Lung (tissue), 11 donors: ENCODE measurements at regions not wholly inside any gene's neighbourhood (a gene's known extent, or its start where the extent isn't known, plus 50 kb on each side); places are given as distances from the start of the nearest gene placed in this dataset.

ENCODE experiments used
- ATAC-seq: fragments of 200-7000 bp; cut with Tn5 transposase; one replicate; pipeline ENCODE4 v1.9.1; 2020; ENCODE audit warnings: moderate number of reproducible peaks; ENCODE audit not compliant: insufficient read depth, low FRiP score
- DNase-seq, 3 donors: peaks; one replicate each; pipeline ENCODE4 v3.0.0-alpha.2; 2013 to 2017
- H3K27ac ChIP-seq, 2 donors: one replicate each; pipeline ENCODE4 v1.5.1; 2013; ENCODE audit warnings: mild to moderate bottlenecking in 2 of 2, moderate library complexity in 2 of 2, control low read depth in 1 of 2, inconsistent platforms in 1 of 2, low read depth in 1 of 2, low read length in 1 of 2
- H3K27me3 ChIP-seq, 3 donors: one replicate each; pipeline ENCODE4 v1.5.1; 2013; ENCODE audit warnings: low read length in 2 of 3; ENCODE audit not compliant: control insufficient read depth in 3 of 3, insufficient read depth in 3 of 3
- H3K36me3 ChIP-seq, 4 donors: one replicate each; pipeline ENCODE4 v1.5.1; 2013; ENCODE audit warnings: low read length in 4 of 4, mild to moderate bottlenecking in 1 of 4, moderate library complexity in 1 of 4; ENCODE audit not compliant: control insufficient read depth in 4 of 4, insufficient read depth in 4 of 4
- H3K4me1 ChIP-seq, 5 donors: one replicate each; pipeline ENCODE4 v1.5.1; 2013; ENCODE audit warnings: low read length in 5 of 5, mild to moderate bottlenecking in 2 of 5, moderate library complexity in 1 of 5; ENCODE audit not compliant: control insufficient read depth in 5 of 5, insufficient read depth in 5 of 5
- H3K4me3 ChIP-seq: one replicate; pipeline ENCODE4 v1.5.1; 2013; ENCODE audit warnings: mild to moderate bottlenecking, control low read depth, moderate library complexity
- H3K9ac ChIP-seq, 2 donors: one replicate each; pipeline ENCODE4 v1.5.1; 2013; ENCODE audit warnings: low read length in 2 of 2, control low read depth in 1 of 2; ENCODE audit not compliant: insufficient read depth in 1 of 2
- H3K9me3 ChIP-seq, 4 donors: one replicate each; pipeline ENCODE4 v1.5.1; 2013; ENCODE audit warnings: low read length in 3 of 4, mild to moderate bottlenecking in 1 of 4, moderate library complexity in 1 of 4; ENCODE audit not compliant: control insufficient read depth in 4 of 4, insufficient read depth in 3 of 4
- WGBS, 2 donors: extraction: QIAGEN DNeasy Blood & Tissue Kit; methylation state at CpG; one replicate each; pipeline ENCODE4 v1.1.7; 2013; 5-methylcytosine and 5-hydroxymethylcytosine counted together
- TF ChIP-seq, protein P1 (sequence below): IDR thresholded peaks from 2 replicates; pipeline ENCODE4 v1.5.1; 2012; ENCODE audit warnings: mild to moderate bottlenecking; ENCODE audit errors: control extremely low read depth, extremely low read depth
- donor health status: control.
- donor health status: control.
- donor health status: Bipolar disorder and iron deficiency.
- donor health status: healthy.
- donor health status: DM: yes; HTN: yes; CAD: no.

DNA sequence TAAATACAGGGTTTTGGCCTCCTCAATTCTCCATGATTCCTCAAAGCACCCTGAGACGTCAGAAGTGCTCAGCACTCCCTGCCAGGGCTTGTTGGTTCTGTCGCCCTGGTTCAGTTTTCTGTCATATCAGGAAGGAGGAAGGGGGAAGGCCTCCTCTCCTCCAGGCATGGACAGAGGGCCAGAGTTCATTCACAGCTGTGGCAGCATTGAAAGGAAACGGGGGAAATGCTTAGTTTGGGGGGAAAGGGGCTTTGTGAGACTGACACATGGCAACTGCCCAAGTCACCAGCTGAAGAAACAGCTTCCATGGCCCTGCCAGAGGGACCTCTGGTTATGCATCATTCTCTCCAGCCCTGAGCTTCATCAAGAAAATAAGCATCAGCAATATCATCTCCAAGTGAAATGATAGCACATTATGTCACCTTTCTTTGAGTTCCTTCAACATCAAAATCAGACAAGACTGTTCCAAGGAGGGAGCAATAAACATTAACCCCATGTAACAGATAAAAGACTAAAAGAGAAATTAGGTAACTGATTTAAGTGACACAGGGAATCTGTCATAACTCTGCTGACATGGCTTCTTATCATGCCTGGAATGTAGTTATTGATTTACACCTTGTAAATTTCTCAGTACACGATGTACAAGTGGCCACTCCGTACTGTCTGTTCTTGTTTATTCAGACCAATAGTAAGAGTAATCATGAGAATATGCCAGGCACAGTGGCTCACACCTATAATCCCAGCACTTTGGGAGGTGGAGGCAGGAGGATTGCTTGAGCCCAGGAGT lies 103.2 kb upstream of the SLC25A33 start:
- peaks cover 0 to 49% (median 10%) of the 10 kb centered on the region in 5 donors for H3K4me1 ChIP-seq
- no peak overlapping the region for H3K9ac ChIP-seq
- TF ChIP-seq, protein P1, sequence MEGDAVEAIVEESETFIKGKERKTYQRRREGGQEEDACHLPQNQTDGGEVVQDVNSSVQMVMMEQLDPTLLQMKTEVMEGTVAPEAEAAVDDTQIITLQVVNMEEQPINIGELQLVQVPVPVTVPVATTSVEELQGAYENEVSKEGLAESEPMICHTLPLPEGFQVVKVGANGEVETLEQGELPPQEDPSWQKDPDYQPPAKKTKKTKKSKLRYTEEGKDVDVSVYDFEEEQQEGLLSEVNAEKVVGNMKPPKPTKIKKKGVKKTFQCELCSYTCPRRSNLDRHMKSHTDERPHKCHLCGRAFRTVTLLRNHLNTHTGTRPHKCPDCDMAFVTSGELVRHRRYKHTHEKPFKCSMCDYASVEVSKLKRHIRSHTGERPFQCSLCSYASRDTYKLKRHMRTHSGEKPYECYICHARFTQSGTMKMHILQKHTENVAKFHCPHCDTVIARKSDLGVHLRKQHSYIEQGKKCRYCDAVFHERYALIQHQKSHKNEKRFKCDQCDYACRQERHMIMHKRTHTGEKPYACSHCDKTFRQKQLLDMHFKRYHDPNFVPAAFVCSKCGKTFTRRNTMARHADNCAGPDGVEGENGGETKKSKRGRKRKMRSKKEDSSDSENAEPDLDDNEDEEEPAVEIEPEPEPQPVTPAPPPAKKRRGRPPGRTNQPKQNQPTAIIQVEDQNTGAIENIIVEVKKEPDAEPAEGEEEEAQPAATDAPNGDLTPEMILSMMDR = no peak
- 60 to 73% methylated on average over 5 of the region's 5 CpGs for WGBS, 2 donors
- H3K9me3 ChIP-seq = no peaks in the 10 kb centered on the region
- H3K36me3 ChIP-seq = no peaks in the 10 kb centered on the region
- DNase-seq (peak in 1 of 3 donors; percentile 34), ATAC-seq (no peak)
- no peak overlapping the region for H3K27ac ChIP-seq
- no peaks in the 10 kb centered on the region for H3K27me3 ChIP-seq
- no peak overlapping the region for H3K4me3 ChIP-seq

DNA sequence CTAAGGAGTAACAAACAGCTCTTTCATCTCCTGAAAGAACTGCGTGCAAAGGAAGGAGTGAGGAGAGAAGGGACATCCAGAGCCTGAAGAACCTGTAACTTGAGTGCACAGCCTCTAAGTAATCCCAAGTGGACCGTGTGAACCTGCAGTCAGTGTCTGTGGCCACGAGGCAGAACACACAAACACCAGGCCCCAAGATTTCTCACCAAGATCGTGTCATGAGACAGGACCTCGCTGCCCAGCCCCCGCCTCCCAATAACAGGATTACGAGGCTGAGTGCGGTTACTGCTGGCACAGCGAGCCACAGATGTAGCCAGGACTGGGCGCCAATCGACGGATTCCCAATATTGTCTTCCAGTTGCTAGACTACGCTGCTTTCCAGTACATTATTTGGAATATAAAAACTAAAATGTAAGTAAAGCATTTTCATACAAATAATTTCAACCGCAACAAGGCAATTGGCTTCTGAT lies 101.3 kb upstream of the SLC25A33 start:
- TF ChIP-seq, protein P1 = no peak
- no peaks in the 10 kb centered on the region for H3K9me3 ChIP-seq
- ATAC-seq (no peak), DNase-seq (peak; percentile 32 to 43 (median 43))
- peaks cover 0 to 58% (median 25%) of the 10 kb centered on the region in 5 donors for H3K4me1 ChIP-seq
- WGBS, 2 donors = 74 to 84% methylated on average over 14 of the region's 14 CpGs
- no peaks in the 10 kb centered on the region for H3K36me3 ChIP-seq
- H3K4me3 ChIP-seq = no peak overlapping the region
- H3K27me3 ChIP-seq = no peaks in the 10 kb centered on the region
- H3K9ac ChIP-seq = no peak overlapping the region
- peak overlapping the region in 1 of 2 donors; percentile 30 for H3K27ac ChIP-seq

DNA sequence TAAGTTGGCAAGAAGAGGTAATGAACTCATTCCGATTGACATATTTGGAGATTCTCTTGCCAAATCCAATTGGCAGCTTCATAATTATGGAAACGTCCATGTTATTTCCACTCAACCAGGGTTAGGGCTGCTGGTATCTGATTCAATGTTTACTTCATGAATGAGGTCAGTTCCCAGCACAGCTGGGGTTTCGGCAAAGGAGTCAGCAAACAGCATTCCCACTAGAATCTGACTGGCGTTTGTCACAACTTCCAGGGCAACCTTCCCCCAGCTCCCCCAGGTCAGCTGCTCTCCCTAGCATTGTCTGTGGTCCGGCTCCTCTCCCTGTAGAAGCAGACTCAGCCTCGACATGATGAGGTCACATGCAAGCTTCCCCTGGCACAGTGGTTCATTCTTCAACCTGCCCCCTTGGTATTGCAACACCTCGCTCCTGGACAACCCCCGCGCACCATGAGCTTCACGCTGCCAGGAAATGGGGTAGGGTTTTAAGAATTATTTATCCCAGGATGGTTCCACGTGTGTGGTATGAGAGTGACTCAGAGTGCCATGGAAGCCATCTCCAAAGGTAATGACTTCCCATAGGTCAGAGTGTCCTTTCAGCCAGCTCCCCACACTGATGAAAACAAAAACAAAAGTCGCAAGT lies 100.7 kb upstream of the SLC25A33 start:
- ATAC-seq (peak; percentile 45), DNase-seq (peak in 2 of 3 donors; percentile 64 to 66)
- peak overlapping the region in 1 of 2 donors; percentile 40 for H3K27ac ChIP-seq
- peaks cover 0 to 58% (median 25%) of the 10 kb centered on the region in 5 donors for H3K4me1 ChIP-seq
- no peaks in the 10 kb centered on the region for H3K9me3 ChIP-seq
- WGBS, 2 donors = 33 to 36% methylated on average over 12 of the region's 12 CpGs
- no peaks in the 10 kb centered on the region for H3K36me3 ChIP-seq
- H3K27me3 ChIP-seq = no peaks in the 10 kb centered on the region
- no peak overlapping the region for H3K4me3 ChIP-seq
- H3K9ac ChIP-seq = no peak overlapping the region
- TF ChIP-seq, protein P1 = no peak
